ENCODE measurements at regions not wholly inside any gene's neighbourhood (a gene's known extent, or its start where the extent isn't known, plus 50 kb on each side); places are given as distances from the start of the nearest gene placed in this dataset.
A peak's percentile ranks its signal among the peaks of the same experiment; 100 is the strongest.
"Not testable (repeated sequence)": the region's sequence is repeated elsewhere in the genome, so short reads cannot be mapped to it uniquely, and the experiment has no call there.

DNA sequence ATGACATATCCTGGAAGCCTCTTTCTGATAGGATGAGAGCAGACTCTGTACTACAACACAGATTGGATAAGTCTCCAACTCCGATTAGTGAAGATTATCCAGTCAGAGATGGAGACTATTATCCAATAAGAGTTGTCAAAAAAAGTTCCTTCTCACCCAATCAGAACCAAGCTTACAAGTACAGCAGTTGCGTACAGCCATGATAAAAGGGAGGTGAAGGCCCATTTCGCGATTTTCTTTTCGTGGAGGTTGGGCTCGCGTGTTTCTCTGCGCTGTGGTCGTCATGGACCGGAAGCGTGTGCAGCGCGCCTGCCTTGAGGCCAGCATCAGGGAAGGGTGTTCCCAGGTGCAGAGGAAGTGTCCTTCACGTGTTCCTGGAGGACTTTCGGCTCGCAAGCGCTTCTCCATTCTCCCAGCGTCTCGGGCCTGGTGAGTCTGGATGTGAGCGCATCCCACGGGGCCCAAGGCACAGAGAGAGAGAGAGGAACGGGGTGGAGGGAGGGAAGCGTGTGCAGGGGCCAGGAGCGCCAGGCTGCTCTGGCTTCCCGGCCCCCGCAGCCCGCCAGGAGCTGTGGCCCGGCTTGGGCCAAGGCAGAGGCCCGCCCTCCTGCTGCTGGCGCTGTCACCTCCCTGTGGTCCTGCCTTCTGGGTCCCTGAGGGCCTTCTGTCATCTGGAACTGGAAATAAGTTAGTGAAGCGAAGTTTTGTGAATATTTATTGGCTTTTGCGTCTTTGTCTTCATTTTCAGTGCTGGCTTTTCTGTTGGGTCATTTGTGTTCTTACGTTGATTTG lies 53.9 kb downstream of the CDRT15L2 start:
- not testable (repeated sequence) for DNase-seq (ENCODE audit: extremely low read depth, low read depth)

DNA sequence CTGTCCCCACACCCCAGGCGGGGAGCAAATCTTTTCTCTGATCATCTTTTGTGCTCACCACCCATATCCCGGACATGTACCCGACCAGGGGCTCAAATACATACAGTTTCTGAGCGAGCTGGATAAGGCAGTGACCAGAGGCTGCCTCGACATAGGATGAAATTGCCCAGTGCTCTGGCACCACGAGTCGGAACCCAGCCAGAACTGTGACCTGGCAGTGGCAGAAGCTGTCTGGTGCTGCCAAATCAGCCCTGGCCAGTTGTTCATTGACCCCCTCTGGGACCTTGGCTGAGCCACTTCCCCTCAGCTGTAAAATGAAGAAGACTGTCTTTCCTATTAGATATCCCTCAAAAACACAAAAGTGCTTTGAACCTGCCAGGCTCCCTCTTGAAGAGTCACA lies 60.6 kb downstream of the CDRT15L2 start:
- DNase-seq (ENCODE audit: extremely low read depth, low read depth), result not testable (repeated sequence)

DNA sequence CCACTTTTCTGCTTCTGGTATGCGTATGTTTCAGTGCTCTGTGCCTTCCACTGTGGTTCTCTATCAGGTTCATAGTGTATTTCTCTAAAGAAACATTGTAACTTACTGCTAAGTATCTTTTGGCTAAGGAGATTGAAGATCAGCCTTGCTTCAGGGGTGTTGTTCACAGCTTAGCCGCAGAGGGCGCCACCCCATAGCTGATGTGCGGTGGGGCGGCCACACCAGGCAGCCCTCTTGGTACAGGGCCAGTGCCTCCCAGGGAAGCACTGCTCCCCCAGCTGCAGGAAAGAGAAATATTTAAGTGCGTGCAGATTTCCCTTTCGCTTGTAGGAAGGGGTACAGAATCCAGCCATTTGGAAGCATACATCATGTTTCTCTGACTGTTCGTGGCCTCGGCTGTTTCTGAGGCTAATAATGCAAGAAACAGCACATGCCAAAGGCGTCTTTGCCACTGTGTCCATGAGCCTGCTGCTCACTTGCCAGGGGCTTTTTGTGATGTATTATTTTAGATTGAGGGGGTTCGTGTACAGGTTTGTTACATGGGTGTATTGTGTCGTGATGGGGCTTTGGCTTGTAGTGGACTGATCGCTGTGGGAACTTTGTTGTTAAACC lies 67.2 kb downstream of the CDRT15L2 start:
- peak; percentile 9 for DNase-seq (ENCODE audit: extremely low read depth, low read depth)

DNA sequence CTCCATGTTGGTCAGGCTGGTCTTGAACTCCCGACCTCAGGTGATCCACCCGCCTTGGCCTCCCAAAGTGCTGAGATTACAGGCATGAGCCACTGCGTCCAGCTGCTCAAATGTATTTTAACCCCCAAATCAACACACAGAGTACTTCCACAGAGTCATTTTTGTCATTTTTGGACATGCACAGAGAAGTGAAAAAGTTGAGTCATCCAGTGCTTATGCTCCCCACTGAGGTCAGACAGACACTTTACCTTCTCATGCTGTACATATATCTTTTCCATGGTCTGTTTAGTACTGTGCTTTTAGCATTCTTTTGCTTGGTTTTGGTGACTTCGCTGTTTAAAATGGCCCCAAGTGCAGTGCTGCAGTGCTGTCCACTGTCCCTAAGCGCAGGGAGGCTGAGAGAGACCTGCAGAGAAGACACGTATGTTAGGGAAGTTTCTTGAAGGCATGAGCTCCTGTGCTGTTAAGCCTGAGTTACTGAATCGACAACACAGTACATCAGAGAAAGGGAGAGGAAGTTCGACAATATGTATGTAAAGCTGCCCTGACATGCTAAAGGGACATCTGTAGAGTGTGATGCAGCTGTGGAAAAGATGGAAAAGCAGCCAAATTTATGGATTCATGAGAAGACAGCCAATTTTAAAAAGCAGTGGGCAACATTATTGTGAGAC lies 69.7 kb downstream of the CDRT15L2 start:
- DNase-seq (ENCODE audit: extremely low read depth, low read depth), result not testable (repeated sequence)

DNA sequence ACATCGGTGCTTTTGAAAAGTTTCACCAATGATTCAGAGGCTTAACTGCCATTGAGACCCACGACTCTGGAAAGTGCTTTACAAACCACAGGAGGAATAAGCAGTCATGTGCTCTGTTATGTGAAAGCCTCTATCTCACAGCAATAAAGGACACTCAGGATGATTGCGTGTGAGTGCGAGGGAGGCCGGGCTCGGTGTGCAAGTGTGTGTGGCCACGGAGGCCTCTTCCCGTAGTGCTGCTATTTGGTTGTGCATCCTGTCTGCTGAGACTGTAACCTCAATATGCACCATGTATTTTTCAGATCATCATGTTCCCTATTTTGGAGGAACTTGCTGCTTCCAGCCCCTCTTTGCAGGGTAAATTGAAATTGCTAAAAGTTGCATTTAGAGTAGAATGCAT lies 71.5 kb downstream of the CDRT15L2 start:
- DNase-seq (ENCODE audit: extremely low read depth, low read depth), result not testable (repeated sequence)

DNA sequence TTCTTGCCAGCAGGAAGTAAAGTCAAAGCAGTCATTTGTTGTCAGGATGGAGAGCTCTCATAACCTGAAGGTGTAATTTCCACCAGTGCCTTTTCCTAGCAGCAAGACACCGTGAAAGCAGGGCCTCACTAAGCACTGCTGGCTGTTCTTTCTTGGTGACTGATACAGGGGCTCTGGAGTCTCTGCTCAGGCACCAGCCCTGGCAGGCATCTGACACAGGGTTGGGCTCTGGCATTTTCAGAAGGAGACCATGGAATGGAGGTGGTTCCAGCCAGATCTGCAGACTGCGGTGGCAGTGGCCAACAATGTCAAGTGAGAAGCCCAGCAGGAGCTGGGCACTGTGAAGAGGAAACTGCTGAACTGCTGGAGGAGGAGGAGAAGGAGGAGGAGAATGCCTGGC lies 72.2 kb downstream of the CDRT15L2 start:
- DNase-seq (ENCODE audit: extremely low read depth, low read depth), result not testable (repeated sequence)

DNA sequence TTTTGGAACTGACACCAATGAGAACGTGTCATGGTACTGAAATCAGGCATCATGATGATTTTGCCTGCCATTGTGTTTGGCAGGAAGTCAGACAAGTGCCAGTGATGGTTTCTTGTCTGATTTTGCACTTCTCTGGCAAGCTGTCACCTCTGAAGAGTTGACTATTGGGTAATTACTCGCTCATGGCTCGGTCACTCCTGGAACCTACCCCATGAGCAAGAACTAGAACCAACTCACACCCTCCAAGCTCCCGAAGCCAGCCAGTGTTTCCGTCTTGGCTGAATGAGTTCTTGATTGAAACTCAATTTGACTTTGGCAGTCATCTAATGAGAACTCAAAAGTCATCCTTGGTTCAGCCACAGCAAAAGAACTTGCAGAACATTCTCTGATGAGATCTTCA lies 73.9 kb downstream of the CDRT15L2 start:
- not testable (repeated sequence) for DNase-seq (ENCODE audit: extremely low read depth, low read depth)

DNA sequence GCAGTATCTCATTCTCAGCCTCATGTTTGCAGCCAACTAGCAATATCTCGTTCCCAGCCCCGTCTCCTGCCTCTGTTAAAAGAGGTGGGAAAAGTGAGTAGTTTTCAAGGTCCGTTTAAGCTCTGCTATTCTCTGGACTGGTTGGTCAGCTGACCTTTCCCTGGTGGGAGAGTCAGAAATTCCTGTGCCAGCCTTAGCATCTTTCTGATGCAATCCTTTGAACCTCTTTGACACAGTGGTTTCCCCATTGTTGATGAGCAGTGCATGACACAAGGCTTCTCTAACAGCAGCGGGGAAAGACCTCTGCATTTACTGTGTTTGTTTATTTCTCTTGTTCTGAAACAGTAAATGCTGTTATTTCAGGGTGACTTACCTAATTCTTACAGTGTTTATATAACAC lies 74.6 kb downstream of the CDRT15L2 start:
- peak; percentile 44 for DNase-seq (ENCODE audit: extremely low read depth, low read depth)

DNA sequence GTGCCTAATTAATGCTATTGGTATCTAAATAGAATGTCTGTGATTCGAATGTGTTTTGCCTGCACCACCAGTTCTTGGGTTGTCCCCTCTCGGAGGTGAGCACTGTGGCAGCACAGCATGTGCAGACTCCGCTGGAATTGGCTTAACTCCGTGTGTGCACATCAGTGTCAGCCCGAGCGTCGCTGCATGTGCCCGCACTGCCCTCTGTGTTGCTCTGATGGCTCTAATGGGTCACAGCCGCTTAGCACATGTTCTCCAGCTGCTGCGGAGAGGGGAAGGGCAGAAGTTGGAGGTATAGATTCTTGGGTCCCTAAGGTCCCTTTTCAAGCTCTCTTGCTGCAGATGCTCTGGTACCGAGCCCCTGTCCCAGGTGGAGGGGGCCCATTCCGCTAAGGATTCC lies 75.1 kb downstream of the CDRT15L2 start:
- not testable (repeated sequence) for DNase-seq (ENCODE audit: extremely low read depth, low read depth)

DNA sequence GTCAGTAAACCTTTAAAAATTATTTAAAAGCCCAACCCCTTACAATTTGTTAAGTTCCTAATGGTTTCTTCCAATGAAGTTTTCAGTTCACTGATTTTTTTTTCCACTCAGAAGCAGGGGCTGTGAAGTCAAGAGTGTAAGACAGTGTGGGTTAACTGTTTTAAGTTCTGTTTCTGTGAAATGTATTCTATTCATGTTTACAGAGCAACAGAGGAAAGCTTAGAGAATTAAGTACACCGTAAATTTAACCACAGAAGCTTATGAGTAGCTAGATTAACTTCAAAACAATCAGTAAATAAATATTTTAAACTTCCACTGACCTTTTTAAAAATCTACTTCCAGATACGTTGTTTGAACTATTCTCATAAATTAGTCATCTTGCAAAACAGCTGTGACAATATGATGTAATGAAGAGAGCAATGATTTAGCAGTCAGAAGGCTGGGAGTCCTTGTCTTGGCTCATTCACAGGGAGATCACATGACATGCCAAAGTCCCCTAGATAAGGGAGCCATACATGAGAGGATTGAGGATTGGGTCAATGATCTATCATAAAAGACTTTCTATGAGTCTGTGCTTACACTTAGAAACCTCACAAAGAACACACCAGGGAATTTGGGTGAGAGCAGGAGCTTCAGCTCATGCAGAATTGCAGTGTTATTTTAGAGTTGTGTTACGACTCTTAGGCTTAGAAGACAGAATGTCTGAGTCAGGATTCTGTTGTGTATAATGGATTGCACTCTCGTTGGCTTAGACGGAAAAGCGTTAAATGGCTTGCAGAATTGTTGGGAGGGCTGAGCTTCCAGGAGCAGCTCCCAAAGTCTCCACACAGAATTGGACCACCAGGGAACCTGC lies 85.8 kb downstream of the CDRT15L2 start:
- not testable (repeated sequence) for DNase-seq (ENCODE audit: extremely low read depth, low read depth)

DNA sequence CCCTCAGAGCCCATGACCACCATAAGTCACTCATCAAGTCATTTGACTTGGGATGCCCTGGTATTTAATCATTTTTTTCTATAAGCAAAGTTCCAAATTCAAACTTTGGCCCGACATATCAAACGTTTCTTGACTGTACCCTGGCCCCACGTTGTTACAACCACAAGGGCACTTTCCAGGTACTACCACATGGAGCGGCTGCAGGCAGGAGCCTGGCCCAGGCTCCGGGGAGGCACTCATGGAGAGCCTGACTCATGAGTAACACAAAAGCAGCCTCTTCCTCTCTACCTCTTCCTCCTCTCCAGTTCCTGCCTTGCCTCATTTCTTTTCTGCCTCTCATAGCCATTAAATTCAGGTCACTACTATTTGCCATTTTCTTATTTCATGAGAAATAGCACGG lies 87.2 kb downstream of the CDRT15L2 start:
- DNase-seq (ENCODE audit: extremely low read depth, low read depth), result not testable (repeated sequence)

DNA sequence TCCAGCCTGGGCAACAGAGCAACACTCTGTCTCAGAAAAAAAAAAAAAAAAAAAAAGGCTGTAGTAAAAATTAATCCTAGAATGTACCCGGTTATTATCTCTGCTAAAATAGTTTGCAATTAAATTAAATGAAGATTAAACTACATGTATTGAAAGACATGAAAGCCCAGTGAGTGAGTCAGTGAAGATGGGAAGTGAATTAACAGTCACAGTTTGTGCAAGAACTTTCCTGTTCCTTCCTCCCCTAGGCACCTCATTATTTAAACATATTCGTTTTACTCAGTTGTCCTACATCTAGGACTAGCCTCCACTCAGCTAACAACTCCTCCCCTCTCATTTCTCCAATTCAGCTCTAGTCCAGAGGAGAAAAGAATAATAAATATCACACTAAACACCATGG lies 88.2 kb downstream of the CDRT15L2 start:
- not testable (repeated sequence) for DNase-seq (ENCODE audit: extremely low read depth, low read depth)

DNA sequence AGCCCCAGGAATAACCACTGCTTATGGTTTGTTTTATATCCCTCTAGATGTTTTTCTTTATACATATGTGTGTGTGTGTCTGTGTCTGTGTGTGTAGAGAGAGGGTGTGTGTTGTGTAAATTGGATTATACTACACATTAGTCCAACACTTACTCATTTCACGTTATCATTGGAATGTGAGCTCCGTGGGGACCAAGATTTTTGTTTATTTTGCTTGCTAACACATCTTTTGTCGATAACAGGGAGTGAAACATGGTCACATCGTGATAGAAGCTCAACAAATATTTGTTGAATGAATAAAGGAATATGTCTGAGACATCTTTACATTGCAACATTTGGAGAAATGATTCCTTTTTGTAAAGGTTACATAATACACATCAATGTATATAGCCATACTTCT lies 88.8 kb downstream of the CDRT15L2 start:
- not testable (repeated sequence) for DNase-seq (ENCODE audit: extremely low read depth, low read depth)

DNA sequence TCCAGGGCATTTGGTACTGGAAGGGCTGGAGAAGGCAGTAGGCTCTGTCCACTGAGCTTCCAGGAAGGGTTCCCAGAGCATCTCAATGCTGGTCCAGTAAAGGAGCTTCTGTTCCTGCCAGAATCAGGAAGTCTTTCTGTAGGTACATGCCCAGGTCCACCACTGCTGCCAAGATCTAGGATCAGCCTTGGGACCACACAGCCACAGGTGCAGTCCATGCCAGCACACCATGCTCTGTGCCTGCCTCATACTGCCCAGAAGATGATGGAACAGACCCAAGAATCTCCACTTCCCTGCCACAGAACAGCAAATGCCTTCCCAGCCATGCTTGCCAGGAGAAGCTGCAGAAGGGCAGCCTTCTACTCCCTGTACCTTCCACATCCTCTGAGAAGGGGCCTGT lies 89.3 kb downstream of the CDRT15L2 start:
- not testable (repeated sequence) for DNase-seq (ENCODE audit: extremely low read depth, low read depth)

DNA sequence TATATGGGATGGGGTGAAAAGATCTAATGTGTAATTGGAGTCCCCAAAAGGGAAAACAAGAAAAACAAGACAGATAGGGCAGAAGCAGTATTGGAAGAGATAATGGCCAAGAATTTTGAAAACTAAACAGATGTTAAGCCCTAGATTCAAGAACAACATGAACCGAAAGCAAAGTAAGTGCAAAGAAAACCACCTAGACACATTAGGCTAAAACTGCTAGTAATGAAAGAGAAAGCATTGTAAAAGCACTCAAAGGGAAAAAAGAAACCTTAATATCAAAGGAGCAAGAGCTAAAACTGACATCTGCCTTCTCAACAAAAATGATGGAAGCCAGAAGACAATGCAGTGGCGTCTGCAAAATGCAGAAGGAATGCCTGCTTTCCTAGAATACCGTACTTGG lies 91.0 kb downstream of the CDRT15L2 start:
- not testable (repeated sequence) for DNase-seq (ENCODE audit: extremely low read depth, low read depth)

DNA sequence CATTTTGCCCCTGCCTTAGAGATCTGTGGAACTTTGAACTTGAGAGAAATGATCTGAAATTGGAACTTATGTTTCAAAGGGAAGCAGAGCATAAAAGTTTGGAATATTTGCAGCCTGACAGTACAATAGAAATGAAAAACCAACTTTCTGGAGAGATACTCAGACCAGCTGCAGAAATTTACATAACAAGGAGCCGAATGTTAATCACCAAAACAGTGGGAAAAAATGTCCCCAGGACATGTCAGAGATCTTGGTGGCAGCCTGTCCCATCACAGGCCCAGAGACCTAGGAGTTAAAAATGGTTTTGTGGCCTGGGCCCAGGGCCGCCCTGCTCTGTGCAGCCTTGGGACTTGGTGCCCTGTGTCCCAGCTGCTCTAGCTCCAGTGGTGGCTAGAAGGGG lies 94.8 kb downstream of the CDRT15L2 start:
- not testable (repeated sequence) for DNase-seq (ENCODE audit: extremely low read depth, low read depth)

DNA sequence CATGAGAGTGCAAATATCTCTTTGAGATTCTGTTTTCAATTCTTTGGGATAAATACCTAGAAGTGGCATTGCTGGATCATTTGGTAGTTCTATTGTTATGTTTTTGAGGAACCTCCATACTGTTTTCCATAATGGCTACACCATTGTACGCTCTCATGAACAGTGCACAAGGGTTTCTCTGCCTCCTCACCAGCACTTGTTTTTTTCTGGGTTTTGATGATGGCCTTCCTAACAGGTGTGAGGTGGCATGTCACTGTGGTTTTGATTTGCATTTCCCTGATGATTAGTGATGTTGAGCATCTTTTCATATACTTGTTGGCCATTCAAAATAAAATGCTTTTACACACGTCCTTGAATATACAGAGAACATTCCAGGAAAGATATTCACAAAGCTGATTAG lies 96.2 kb downstream of the CDRT15L2 start:
- not testable (repeated sequence) for DNase-seq (ENCODE audit: extremely low read depth, low read depth)

DNA sequence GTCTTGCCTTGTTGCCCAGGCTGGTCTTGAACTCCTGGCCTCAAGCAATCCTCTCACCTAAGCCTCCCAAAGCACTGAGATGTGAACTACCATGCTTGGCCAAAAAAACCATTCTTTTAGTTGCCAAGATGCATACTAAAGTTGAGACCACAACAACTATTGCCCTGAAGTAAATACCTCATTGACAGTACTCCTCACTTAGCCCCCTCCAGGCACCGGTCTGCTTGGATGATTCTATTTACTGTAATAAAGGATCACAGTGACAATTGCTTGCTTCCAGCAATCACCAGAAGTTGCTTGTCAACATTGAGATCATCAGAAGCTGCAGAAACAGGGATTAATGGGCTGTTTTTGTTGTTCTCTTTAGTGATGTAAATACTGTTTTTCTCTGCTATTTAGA lies 97.1 kb downstream of the CDRT15L2 start:
- not testable (repeated sequence) for DNase-seq (ENCODE audit: extremely low read depth, low read depth)

DNA sequence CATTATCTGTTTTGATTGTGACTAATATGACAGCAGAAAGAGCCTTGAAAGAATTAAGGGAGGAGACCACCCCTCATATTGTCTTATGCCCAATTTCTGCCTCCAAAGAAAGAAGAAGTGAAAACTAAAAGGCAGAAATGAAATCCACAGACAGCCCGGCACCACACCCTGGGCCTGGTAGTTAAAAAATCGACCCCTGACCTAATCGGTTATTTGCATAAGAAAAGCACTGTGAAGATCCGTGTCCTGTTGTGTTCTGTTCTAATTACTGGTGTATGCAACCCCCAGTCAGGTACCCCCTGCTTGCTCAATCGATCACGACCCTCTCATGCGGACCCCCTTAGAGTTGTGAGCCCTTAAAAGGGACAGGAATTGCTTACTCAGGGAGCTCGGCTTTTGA lies 97.9 kb downstream of the CDRT15L2 start:
- DNase-seq (ENCODE audit: extremely low read depth, low read depth), result not testable (repeated sequence)

DNA sequence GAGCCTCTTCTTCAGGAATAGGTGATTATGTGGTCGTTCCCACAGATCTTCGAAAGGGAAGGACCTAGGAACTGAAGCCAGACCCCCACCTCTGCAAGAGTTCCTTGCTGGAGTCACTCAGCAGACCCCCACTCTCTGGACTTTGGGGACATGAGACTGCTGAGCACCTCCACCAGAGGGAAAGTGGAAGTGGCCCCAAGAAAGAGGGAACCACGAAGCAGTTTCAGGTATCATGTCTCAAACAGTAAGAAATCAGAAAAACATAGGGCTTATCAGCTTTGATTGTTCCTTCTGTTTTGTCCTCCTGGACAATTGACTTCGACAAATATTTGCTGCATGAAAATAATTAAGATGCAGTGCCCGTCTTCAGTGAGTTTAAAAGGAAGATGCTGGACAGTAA lies 98.9 kb downstream of the CDRT15L2 start:
- not testable (repeated sequence) for DNase-seq (ENCODE audit: extremely low read depth, low read depth)

Measured in NCI-H460 (cell line).